ENCODE measurements at regions not wholly inside any gene's neighbourhood (a gene's known extent, or its start where the extent isn't known, plus 50 kb on each side); places are given as distances from the start of the nearest gene placed in this dataset.
"Not testable (repeated sequence)": the region's sequence is repeated elsewhere in the genome, so short reads cannot be mapped to it uniquely, and the experiment has no call there.

DNA sequence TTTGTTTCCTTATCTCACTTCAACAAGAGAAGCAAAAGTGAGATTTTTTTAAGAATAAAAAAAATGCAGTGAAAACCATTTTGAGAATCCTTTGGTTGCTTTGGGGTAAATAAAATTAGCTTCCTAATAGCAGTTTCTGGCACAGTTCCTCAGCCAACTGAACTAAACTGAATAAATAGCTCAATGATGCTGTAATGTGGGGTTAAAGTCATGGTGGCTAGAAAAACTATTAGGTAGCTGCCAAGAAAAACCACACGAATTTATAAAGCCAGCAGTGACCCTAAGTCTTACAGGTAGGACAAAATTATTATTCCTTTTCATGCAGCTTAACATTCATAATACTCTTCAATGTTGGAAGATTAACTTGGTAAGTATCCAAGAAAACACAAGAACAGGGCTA is 142.4 kb downstream of the APIP start:
- no peaks in the 10 kb centered on the region for H3K27me3 ChIP-seq (ENCODE audit: insufficient read depth, poor library complexity, severe bottlenecking)
- H3K9me3 ChIP-seq (ENCODE audit: severe bottlenecking) = no peaks in the 10 kb centered on the region
- no peaks in the 10 kb centered on the region for H3K4me1 ChIP-seq (ENCODE audit: insufficient read depth, poor library complexity, severe bottlenecking)
- H3K27ac ChIP-seq (ENCODE audit: poor library complexity, severe bottlenecking) = no peak overlapping the region
- no peaks in the 10 kb centered on the region for H3K36me3 ChIP-seq (ENCODE audit: low read depth)
- H3K4me3 ChIP-seq (ENCODE audit: severe bottlenecking) = no peak overlapping the region
- no peak for DNase-seq (ENCODE audit: low spot score)
- TF ChIP-seq, protein P1, sequence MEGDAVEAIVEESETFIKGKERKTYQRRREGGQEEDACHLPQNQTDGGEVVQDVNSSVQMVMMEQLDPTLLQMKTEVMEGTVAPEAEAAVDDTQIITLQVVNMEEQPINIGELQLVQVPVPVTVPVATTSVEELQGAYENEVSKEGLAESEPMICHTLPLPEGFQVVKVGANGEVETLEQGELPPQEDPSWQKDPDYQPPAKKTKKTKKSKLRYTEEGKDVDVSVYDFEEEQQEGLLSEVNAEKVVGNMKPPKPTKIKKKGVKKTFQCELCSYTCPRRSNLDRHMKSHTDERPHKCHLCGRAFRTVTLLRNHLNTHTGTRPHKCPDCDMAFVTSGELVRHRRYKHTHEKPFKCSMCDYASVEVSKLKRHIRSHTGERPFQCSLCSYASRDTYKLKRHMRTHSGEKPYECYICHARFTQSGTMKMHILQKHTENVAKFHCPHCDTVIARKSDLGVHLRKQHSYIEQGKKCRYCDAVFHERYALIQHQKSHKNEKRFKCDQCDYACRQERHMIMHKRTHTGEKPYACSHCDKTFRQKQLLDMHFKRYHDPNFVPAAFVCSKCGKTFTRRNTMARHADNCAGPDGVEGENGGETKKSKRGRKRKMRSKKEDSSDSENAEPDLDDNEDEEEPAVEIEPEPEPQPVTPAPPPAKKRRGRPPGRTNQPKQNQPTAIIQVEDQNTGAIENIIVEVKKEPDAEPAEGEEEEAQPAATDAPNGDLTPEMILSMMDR (IDR thresholded peaks at IDR 0.05; ENCODE audit: poor library complexity, severe bottlenecking) = no peak
- no peak for ATAC-seq (ENCODE audit: low read depth)

DNA sequence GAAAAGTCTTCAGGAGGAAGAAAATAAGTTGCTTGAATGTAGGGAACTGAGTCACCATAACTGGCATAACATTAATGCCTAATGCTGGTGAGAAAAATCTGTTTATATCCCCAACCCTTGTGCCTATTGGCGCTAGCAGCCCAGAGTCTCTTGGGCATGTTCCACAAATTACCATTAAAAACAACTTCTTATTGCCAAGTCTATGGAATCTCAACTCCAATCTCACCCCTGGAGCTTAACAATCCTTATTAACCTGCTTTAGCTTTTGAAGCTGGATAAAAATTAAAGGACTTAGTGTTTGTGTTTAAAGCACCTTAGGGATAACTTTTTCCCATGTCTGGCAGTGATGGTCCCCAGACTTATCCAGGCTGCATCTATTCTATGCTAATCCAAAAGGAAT is 143.0 kb downstream of the APIP start:
- H3K9me3 ChIP-seq (ENCODE audit: severe bottlenecking) = no peaks in the 10 kb centered on the region
- no peak overlapping the region for H3K27ac ChIP-seq (ENCODE audit: poor library complexity, severe bottlenecking)
- TF ChIP-seq, protein P1 (IDR thresholded peaks at IDR 0.05; ENCODE audit: poor library complexity, severe bottlenecking) = no peak
- H3K36me3 ChIP-seq (ENCODE audit: low read depth) = no peaks in the 10 kb centered on the region
- no peak overlapping the region for H3K4me3 ChIP-seq (ENCODE audit: severe bottlenecking)
- DNase-seq (ENCODE audit: low spot score) (no peak), ATAC-seq (ENCODE audit: low read depth) (no peak)
- H3K27me3 ChIP-seq (ENCODE audit: insufficient read depth, poor library complexity, severe bottlenecking) = no peaks in the 10 kb centered on the region
- H3K4me1 ChIP-seq (ENCODE audit: insufficient read depth, poor library complexity, severe bottlenecking) = no peaks in the 10 kb centered on the region

DNA sequence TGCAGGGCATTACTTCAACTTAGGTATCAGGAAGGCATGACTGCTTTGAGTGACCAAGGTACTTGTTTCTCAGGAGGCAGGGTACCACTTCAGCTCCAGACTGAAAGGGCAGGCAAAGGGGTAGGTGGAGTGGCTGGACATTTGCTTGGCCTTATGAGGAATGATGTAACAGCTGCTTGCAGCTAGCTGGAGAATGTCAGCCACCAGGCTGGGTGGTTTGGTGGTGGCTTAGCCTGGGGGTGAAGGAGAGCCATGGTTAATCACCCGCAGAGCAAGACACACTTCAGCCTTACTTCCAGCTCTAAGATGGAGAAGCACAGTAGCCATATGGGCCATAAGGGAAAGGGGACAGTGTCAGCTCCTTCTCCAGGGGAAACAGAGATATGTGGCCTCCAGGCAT is 146.1 kb downstream of the APIP start:
- H3K9me3 ChIP-seq (ENCODE audit: severe bottlenecking) = no peaks in the 10 kb centered on the region
- H3K36me3 ChIP-seq (ENCODE audit: low read depth) = no peaks in the 10 kb centered on the region
- H3K4me3 ChIP-seq (ENCODE audit: severe bottlenecking) = no peak overlapping the region
- TF ChIP-seq, protein P1 (IDR thresholded peaks at IDR 0.05; ENCODE audit: poor library complexity, severe bottlenecking) = no peak
- no peaks in the 10 kb centered on the region for H3K27me3 ChIP-seq (ENCODE audit: insufficient read depth, poor library complexity, severe bottlenecking)
- no peak for ATAC-seq (ENCODE audit: low read depth)
- DNase-seq (ENCODE audit: low spot score) = no peak
- no peaks in the 10 kb centered on the region for H3K4me1 ChIP-seq (ENCODE audit: insufficient read depth, poor library complexity, severe bottlenecking)
- H3K27ac ChIP-seq (ENCODE audit: poor library complexity, severe bottlenecking) = no peak overlapping the region

DNA sequence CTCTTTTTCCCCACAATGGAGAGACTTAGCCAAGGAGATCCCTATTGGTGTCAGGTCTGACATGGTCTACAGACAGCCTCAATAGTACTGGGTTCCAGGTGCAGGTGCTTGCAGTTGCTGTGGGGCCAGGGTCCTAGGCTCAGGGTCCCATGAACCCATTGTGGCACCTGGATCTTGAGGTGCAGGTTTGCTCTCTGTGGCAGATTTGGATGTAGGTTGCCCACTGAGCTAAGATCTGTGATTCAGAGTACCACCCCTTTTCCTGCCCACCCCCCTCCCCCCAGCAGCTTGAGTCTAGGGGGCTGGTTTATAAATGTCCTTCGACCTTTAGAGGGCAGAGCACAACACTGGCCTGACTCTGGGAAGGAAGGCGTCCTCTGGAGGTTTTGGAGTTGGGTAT is 147.0 kb downstream of the APIP start:
- H3K36me3 ChIP-seq (ENCODE audit: low read depth) = no peaks in the 10 kb centered on the region
- DNase-seq (ENCODE audit: low spot score) (no peak), ATAC-seq (ENCODE audit: low read depth) (no peak)
- no peaks in the 10 kb centered on the region for H3K27me3 ChIP-seq (ENCODE audit: insufficient read depth, poor library complexity, severe bottlenecking)
- no peaks in the 10 kb centered on the region for H3K4me1 ChIP-seq (ENCODE audit: insufficient read depth, poor library complexity, severe bottlenecking)
- H3K9me3 ChIP-seq (ENCODE audit: severe bottlenecking) = no peaks in the 10 kb centered on the region
- no peak overlapping the region for H3K27ac ChIP-seq (ENCODE audit: poor library complexity, severe bottlenecking)
- TF ChIP-seq, protein P1 (IDR thresholded peaks at IDR 0.05; ENCODE audit: poor library complexity, severe bottlenecking) = no peak
- no peak overlapping the region for H3K4me3 ChIP-seq (ENCODE audit: severe bottlenecking)

DNA sequence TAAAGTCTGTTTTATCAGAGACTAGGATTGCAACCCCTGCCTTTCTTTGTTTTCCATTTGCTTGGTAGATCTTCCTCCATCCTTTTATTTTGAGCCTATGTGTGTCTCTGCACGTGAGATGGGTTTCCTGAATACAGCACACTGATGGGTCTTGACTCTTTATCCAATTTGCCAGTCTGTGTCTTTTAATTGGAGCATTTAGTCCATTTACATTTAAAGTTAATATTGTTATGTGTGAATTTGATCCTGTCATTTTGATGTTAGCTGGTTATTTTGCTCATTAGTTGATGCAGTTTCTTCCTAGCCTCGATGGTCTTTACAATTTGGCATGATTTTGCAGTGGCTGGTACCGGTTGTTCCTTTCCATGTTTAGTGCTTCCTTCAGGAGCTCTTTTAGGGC is 141.7 kb downstream of the EHF start:
- H3K4me3 ChIP-seq (ENCODE audit: severe bottlenecking); H3K4me1 ChIP-seq (ENCODE audit: insufficient read depth, poor library complexity, severe bottlenecking); H3K27me3 ChIP-seq (ENCODE audit: insufficient read depth, poor library complexity, severe bottlenecking); DNase-seq (ENCODE audit: low spot score); H3K27ac ChIP-seq (ENCODE audit: poor library complexity, severe bottlenecking); H3K36me3 ChIP-seq (ENCODE audit: low read depth); H3K9me3 ChIP-seq (ENCODE audit: severe bottlenecking); ATAC-seq (ENCODE audit: low read depth): not testable (repeated sequence)
